ENCODE measurements at regions not wholly inside any gene's neighbourhood (a gene's known extent, or its start where the extent isn't known, plus 50 kb on each side); places are given as distances from the start of the nearest gene placed in this dataset.

DNA sequence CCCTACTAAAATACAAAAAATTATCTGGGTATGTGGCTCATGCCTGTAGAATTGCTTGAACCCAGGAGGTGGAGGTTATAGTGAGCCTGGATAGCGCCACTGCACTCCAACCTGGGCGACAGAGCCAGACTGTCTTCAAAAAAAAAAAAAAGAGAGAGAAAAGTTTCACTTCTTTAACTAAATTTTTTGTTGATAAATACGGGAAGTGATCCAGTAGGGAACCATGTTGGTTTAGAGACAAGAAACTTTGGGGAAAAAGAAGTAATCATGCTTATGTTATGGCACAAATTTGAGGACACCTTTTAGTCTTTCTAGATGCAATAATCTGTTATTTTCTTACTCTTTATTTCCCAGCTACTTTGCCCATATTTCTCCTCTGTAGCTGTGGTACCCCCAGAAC lies 309.7 kb downstream of the TYW1 start:
- no peak overlapping the region for H3K9ac ChIP-seq (ENCODE audit: low read depth, low read length)
- no peak overlapping the region for H2BK5ac ChIP-seq (ENCODE audit: low read depth, low read length, poor library complexity, severe bottlenecking)
- no peak overlapping the region for H4K5ac ChIP-seq (ENCODE audit: low read depth, low read length)
- no peak overlapping the region for H3K27ac ChIP-seq (ENCODE audit: insufficient read depth, low read length)
- no peak overlapping the region for H4K8ac ChIP-seq (ENCODE audit: low read depth in 2 of 2, low read length in 2 of 2)
- no peak overlapping the region for H2AK9ac ChIP-seq (replicated peaks; ENCODE audit: low read depth, low read length, poor library complexity)
- no peak overlapping the region for H3K56ac ChIP-seq (ENCODE audit: extremely low read depth, insufficient read depth, low read length)
- dilution Hi-C loops (cut with HindIII; ENCODE audit: low sequenced_read_pairs, unreplicated experiment) (no loop called here), in situ Hi-C loops (cut with MboI; ENCODE audit: low sequenced_read_pairs) (no loop called here), intact Hi-C loops (cut with micrococcal nuclease) (no loop called here)
- H3K23ac ChIP-seq (ENCODE audit: low read depth, low read length) = no peak overlapping the region
- H3K4me2 ChIP-seq (ENCODE audit: low read depth, low read length) = no peak overlapping the region
- H4K91ac ChIP-seq (ENCODE audit: insufficient read depth, low read depth, low read length) = no peak overlapping the region
- H2AFZ ChIP-seq (replicated peaks; ENCODE audit: low read length, poor library complexity) = no peak overlapping the region
- H3K27me3 ChIP-seq (ENCODE audit: control insufficient read depth, insufficient read depth, low read length) = no peaks in the 10 kb centered on the region
- no peak for ATAC-seq (ENCODE audit: low read depth)
- ChIA-PET POLR2A (ENCODE audit: unreplicated experiment) (no interaction called here), CTCF (no interaction called here)
- H2AK5ac ChIP-seq (ENCODE audit: low read depth, low read length) = no peak overlapping the region
- H2BK15ac ChIP-seq (ENCODE audit: low read depth, low read length) = no peak overlapping the region
- peaks cover 3% of the 10 kb centered on the region; the same call in 1 of the 2 replicates for H3K9me1 ChIP-seq (ENCODE audit: insufficient read depth, low read length)
- no peak overlapping the region for H2BK20ac ChIP-seq (ENCODE audit: low read depth, low read length)
- H3K4me1 ChIP-seq (ENCODE audit: control insufficient read depth, insufficient read depth, low read length) = no peaks in the 10 kb centered on the region
- no TSS peak for BruUV-seq (replicated peaks)
- no CpG with 5 or more reads among the region's 3 CpGs for WGBS, 2 experiments (ENCODE audit: extremely low coverage in 2 of 2, insufficient read length in 1 of 2)
- no peaks in the 10 kb centered on the region for H3K9me3 ChIP-seq (ENCODE audit: control insufficient read depth, insufficient read depth, low read length)
- H4K20me1 ChIP-seq (ENCODE audit: insufficient read depth, low read length) = no peaks in the 10 kb centered on the region
- DNase-seq = no peak
- peaks cover 16% of the 10 kb centered on the region for H3K36me3 ChIP-seq (ENCODE audit: control insufficient read depth, insufficient read depth, low read length)
- TF ChIP-seq MAFK (IDR thresholded peaks at IDR 0.05; ENCODE audit: low read depth, low read length) = no peak
- no peak for TF ChIP-seq RAD21 (IDR thresholded peaks at IDR 0.05; ENCODE audit: low read length)
- TF ChIP-seq MAZ (IDR thresholded peaks at IDR 0.05; ENCODE audit: borderline replicate concordance, low read depth, low read length) = no peak
- no peak for TF ChIP-seq POLR2A (IDR thresholded peaks at IDR 0.05; ENCODE audit: low read depth, low read length)
- TF ChIP-seq FOS (IDR thresholded peaks at IDR 0.05; ENCODE audit: low read depth, low read length) = no peak
- TF ChIP-seq CTCF (conservative IDR thresholded peaks at IDR 0.05; ENCODE audit: low read depth, low read length) = no peak
- TF ChIP-seq RFX5 (IDR thresholded peaks at IDR 0.05; ENCODE audit: low read depth, low read length) = no peak
- no peak for TF ChIP-seq ELK1 (IDR thresholded peaks at IDR 0.05; ENCODE audit: borderline replicate concordance, low read depth, low read length)
- TF ChIP-seq NFE2L2 (IDR thresholded peaks at IDR 0.05; ENCODE audit: low read depth, low read length) = no peak
- TF ChIP-seq CEBPB (IDR thresholded peaks at IDR 0.05; ENCODE audit: low read depth, low read length) = no peak
- no peak for TF ChIP-seq SMC3 (IDR thresholded peaks at IDR 0.05; ENCODE audit: low read depth, low read length)
- no peak for TF ChIP-seq MXI1 (IDR thresholded peaks at IDR 0.05; ENCODE audit: borderline replicate concordance, low read depth, low read length)
- TF ChIP-seq, protein P1, sequence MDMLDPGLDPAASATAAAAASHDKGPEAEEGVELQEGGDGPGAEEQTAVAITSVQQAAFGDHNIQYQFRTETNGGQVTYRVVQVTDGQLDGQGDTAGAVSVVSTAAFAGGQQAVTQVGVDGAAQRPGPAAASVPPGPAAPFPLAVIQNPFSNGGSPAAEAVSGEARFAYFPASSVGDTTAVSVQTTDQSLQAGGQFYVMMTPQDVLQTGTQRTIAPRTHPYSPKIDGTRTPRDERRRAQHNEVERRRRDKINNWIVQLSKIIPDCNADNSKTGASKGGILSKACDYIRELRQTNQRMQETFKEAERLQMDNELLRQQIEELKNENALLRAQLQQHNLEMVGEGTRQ (IDR thresholded peaks at IDR 0.05; ENCODE audit: low read depth, low read length) = no peak
- no peak for TF ChIP-seq BHLHE40 (IDR thresholded peaks at IDR 0.05; ENCODE audit: low read depth, low read length)
- no peak for TF ChIP-seq RCOR1 (IDR thresholded peaks at IDR 0.05; ENCODE audit: insufficient replicate concordance, low read length)
- TF ChIP-seq CHD1 (IDR thresholded peaks at IDR 0.05; ENCODE audit: low read depth, low read length) = no peak
- H3K4me3 ChIP-seq (ENCODE audit: insufficient read depth, low read depth, low read length) = no peak overlapping the region
- peaks cover 10 to 13% of the 10 kb centered on the region in 2 experiments; a peak in 3 of 4 replicates for H3K79me1 ChIP-seq (ENCODE audit: low read depth in 1 of 2, low read length in 2 of 2)
- no peak overlapping the region for H3K4ac ChIP-seq (ENCODE audit: low read depth, low read length)
- no peak overlapping the region for H3K14ac ChIP-seq (replicated peaks; ENCODE audit: low read depth, low read length)
- no peak overlapping the region for H3K18ac ChIP-seq (ENCODE audit: low read depth, low read length)
- no peak overlapping the region for H2BK120ac ChIP-seq (ENCODE audit: low read depth, low read length)

Measured in IMR-90 (cell line).